Neural progenitor cell (in vitro differentiated cells): ENCODE measurements at regions not wholly inside any gene's neighbourhood (a gene's known extent, or its start where the extent isn't known, plus 50 kb on each side); places are given as distances from the start of the nearest gene placed in this dataset.

ENCODE experiments used
- DNase-seq: peaks from one replicate; pipeline ENCODE4 v3.0.0-alpha.2; 2016; ENCODE audit warnings: low spot score
- H2AFZ ChIP-seq: fragments of 200-600 bp; sonication (generic); replicated peaks from 2 replicates; pipeline ENCODE4 v1.6.1; 2016; ENCODE audit warnings: antibody characterized with exemption
- H3F3A ChIP-seq: fragments of 200-600 bp; sonication (generic); 2 replicates; pipeline ENCODE4 v1.6.1; 2016; ENCODE audit warnings: antibody characterized with exemption, low read depth
- H3K27ac ChIP-seq: fragments of 200-600 bp; sonication (generic); 2 replicates; pipeline ENCODE4 v1.5.1; 2016; ENCODE audit warnings: mild to moderate bottlenecking
- H3K27me3 ChIP-seq: fragments of 200-600 bp; sonication (generic); 2 replicates; pipeline ENCODE4 v1.6.1; 2016; ENCODE audit warnings: mild to moderate bottlenecking, moderate library complexity
- H3K36me3 ChIP-seq: fragments of 200-600 bp; sonication (generic); 2 replicates; pipeline ENCODE4 v1.5.1; 2016
- H3K4me1 ChIP-seq: fragments of 200-600 bp; sonication (generic); 2 replicates; pipeline ENCODE4 v1.6.1; 2016; ENCODE audit warnings: mixed run types
- H3K4me2 ChIP-seq: fragments of 200-600 bp; sonication (generic); 2 replicates; pipeline ENCODE4 v1.6.1; 2016
- H3K4me3 ChIP-seq: fragments of 200-600 bp; sonication (generic); 2 replicates; pipeline ENCODE4 v1.5.1; 2016
- H3K79me2 ChIP-seq: fragments of 200-600 bp; sonication (generic); 2 replicates; pipeline ENCODE4 v1.6.1; 2016; ENCODE audit warnings: low read depth
- H3K9ac ChIP-seq: fragments of 200-600 bp; sonication (generic); 2 replicates; pipeline ENCODE4 v1.6.1; 2016
- H3K9me3 ChIP-seq: fragments of 200-600 bp; sonication (generic); 2 replicates; pipeline ENCODE4 v1.5.1; 2016; ENCODE audit warnings: low read depth
- H4K20me1 ChIP-seq: fragments of 200-600 bp; sonication (generic); 2 replicates; pipeline ENCODE4 v1.6.1; 2016; ENCODE audit warnings: low read depth
- H3K27ac Mint-ChIP-seq: 3 replicates; pipeline ENCODE4 v1.8.0; 2021; ENCODE audit warnings: mixed read lengths
- H3K27me3 Mint-ChIP-seq: 2 replicates; pipeline ENCODE4 v1.8.0; 2022; ENCODE audit warnings: low read depth, mild to moderate bottlenecking, inconsistent platforms, moderate library complexity, mixed read lengths; ENCODE audit not compliant: insufficient read depth
- H3K36me3 Mint-ChIP-seq: 3 replicates; pipeline ENCODE4 v1.8.0; 2021; ENCODE audit warnings: mixed read lengths
- H3K4me1 Mint-ChIP-seq: 3 replicates; pipeline ENCODE4 v1.8.0; 2021; ENCODE audit warnings: mixed read lengths
- H3K4me3 Mint-ChIP-seq: 3 replicates; pipeline ENCODE4 v1.8.0; 2021; ENCODE audit warnings: mild to moderate bottlenecking, moderate library complexity, mixed read lengths
- H3K9me3 Mint-ChIP-seq: 3 replicates; pipeline ENCODE4 v1.8.0; 2020; ENCODE audit warnings: mixed read lengths
- CTCF ChIP-seq: fragments of 200-600 bp; sonication (generic); IDR thresholded peaks from 2 replicates; pipeline ENCODE4 v1.5.1; 2017; ENCODE audit warnings: antibody characterized with exemption, mild to moderate bottlenecking
- EZH2 ChIP-seq: fragments of 200-600 bp; sonication (generic); IDR thresholded peaks from 2 replicates; pipeline ENCODE4 v1.6.1; 2017; ENCODE audit warnings: antibody characterized with exemption, mild to moderate bottlenecking, moderate library complexity
- EZH2phosphoT487 ChIP-seq: fragments of 200-600 bp; sonication (generic); IDR thresholded peaks from 2 replicates; pipeline ENCODE4 v1.6.1; 2017; ENCODE audit warnings: antibody characterized with exemption

- peaks cover 5% of the 10 kb centered on the region for H3K27me3 Mint-ChIP-seq
- Histone ChIP-seq H3K9ac (no peak overlapping the region), H3K79me2 (no peaks in the 10 kb centered on the region), H3K9me3 (peaks cover 8% of the 10 kb centered on the region), H3K36me3 (no peaks in the 10 kb centered on the region), H3K4me2 (no peak overlapping the region), H3K4me3 (no peak overlapping the region), H4K20me1 (no peaks in the 10 kb centered on the region), H3K27me3 (no peaks in the 10 kb centered on the region), H2AFZ (no peak overlapping the region), H3K27ac (no peak overlapping the region), H3K4me1 (no peaks in the 10 kb centered on the region), H3F3A (no peaks in the 10 kb centered on the region)
- H3K4me3 Mint-ChIP-seq = no peak overlapping the region
- H3K4me1 Mint-ChIP-seq = no peaks in the 10 kb centered on the region
- H3K36me3 Mint-ChIP-seq = no peaks in the 10 kb centered on the region
- DNase-seq = no peak
- H3K9me3 Mint-ChIP-seq = peaks cover 60% of the 10 kb centered on the region
- H3K27ac Mint-ChIP-seq = no peak overlapping the region
- TF ChIP-seq CTCF = no peak
- no peak for TF ChIP-seq EZH2phosphoT487
- no peak for TF ChIP-seq EZH2
Observed at GRCh38 chr16:35149550-35149949, 1690.1 kb downstream of the TP53TG3F start.

- Histone ChIP-seq H3K4me2 (no peak overlapping the region), H2AFZ (no peak overlapping the region), H4K20me1 (no peaks in the 10 kb centered on the region), H3K9ac (no peak overlapping the region), H3K27me3 (no peaks in the 10 kb centered on the region), H3F3A (no peaks in the 10 kb centered on the region), H3K4me1 (no peaks in the 10 kb centered on the region), H3K4me3 (no peak overlapping the region), H3K79me2 (no peaks in the 10 kb centered on the region), H3K27ac (no peak overlapping the region), H3K9me3 (peaks cover 8% of the 10 kb centered on the region), H3K36me3 (no peaks in the 10 kb centered on the region)
- no peaks in the 10 kb centered on the region for H3K4me1 Mint-ChIP-seq
- H3K9me3 Mint-ChIP-seq = peaks cover 59% of the 10 kb centered on the region
- peaks cover 2% of the 10 kb centered on the region for H3K27me3 Mint-ChIP-seq
- no peak for DNase-seq
- H3K4me3 Mint-ChIP-seq = no peak overlapping the region
- H3K27ac Mint-ChIP-seq = no peak overlapping the region
- TF ChIP-seq EZH2phosphoT487 (no peak), EZH2 (no peak), CTCF (no peak)
- no peaks in the 10 kb centered on the region for H3K36me3 Mint-ChIP-seq
Observed at GRCh38 chr16:35150805-35151312, 1691.4 kb downstream of the TP53TG3F start.

GRCh38 chr16:35152067-35152627, 1692.7 kb downstream of the TP53TG3F start:
- peaks cover 65% of the 10 kb centered on the region for H3K9me3 Mint-ChIP-seq
- peaks cover 2% of the 10 kb centered on the region for H3K27me3 Mint-ChIP-seq
- Histone ChIP-seq H3K4me3 (no peak overlapping the region), H3K79me2 (no peaks in the 10 kb centered on the region), H3K4me1 (no peaks in the 10 kb centered on the region), H4K20me1 (no peaks in the 10 kb centered on the region), H3K9me3 (peaks cover 8% of the 10 kb centered on the region), H3K36me3 (no peaks in the 10 kb centered on the region), H3F3A (no peaks in the 10 kb centered on the region), H3K27ac (no peak overlapping the region), H3K9ac (no peak overlapping the region), H2AFZ (no peak overlapping the region), H3K4me2 (no peak overlapping the region), H3K27me3 (no peaks in the 10 kb centered on the region)
- no peak overlapping the region for H3K4me3 Mint-ChIP-seq
- H3K27ac Mint-ChIP-seq = no peak overlapping the region
- TF ChIP-seq CTCF = no peak
- no peak for TF ChIP-seq EZH2phosphoT487
- no peak for TF ChIP-seq EZH2
- DNase-seq = no peak
- H3K4me1 Mint-ChIP-seq = no peaks in the 10 kb centered on the region
- no peaks in the 10 kb centered on the region for H3K36me3 Mint-ChIP-seq
